Endothelial cell of umbilical vein (primary cell): ENCODE measurements at regions not wholly inside any gene's neighbourhood (a gene's known extent, or its start where the extent isn't known, plus 50 kb on each side); places are given as distances from the start of the nearest gene placed in this dataset.

Experiments used
- BruUV-seq: library from RNA; stranded (reverse); fragments of 400-500 nt; replicated peaks from 2 replicates; lab custom pipeline; 2021; lab: Mats Ljungman, UMichigan
- CTCF ChIA-PET: fragments of 300-600, 350-600 bp; sonication (Branson Sonifier 250); formaldehyde crosslinking; loops from one replicate; lab custom pipeline; 2021; ENCODE audit warnings: antibody characterized with exemption, inconsistent platforms; lab: Charles Lee
- POLR2A ChIA-PET: fragments of 300-600, 350-600 bp; sonication (Branson Sonifier 250); formaldehyde crosslinking; loops from one replicate; lab custom pipeline; 2021; ENCODE audit warnings: antibody characterized with exemption, inconsistent platforms; lab: Charles Lee
- DNase-seq: peaks from one replicate; pipeline ENCODE4 v3.0.0-alpha.2; 2011; ENCODE audit warnings: low read depth, low spot score
- FAIRE-seq: peaks from 2 replicates; lab custom pipeline; 2011; peaks lifted over from hg19 to GRCh38; lab: Jason Lieb, UNC
- H2AFZ ChIP-seq: 2 replicates; pipeline ENCODE4 v1.6.0; 2012; ENCODE audit warnings: low read depth, low read length, control low read depth, inconsistent platforms
- H3K27ac ChIP-seq: 2 replicates; pipeline ENCODE4 v1.5.1; 2011; ENCODE audit warnings: low read depth, mild to moderate bottlenecking, control low read depth, low read length, moderate library complexity; ENCODE audit not compliant: insufficient read depth
- H3K27me3 ChIP-seq, 2 experiments: 2 replicates each; pipeline versions ENCODE4 v1.6.0 to v1.6.1; 2011; ENCODE audit warnings: low read length in 2 of 2, mixed read lengths in 1 of 2; ENCODE audit not compliant: control insufficient read depth in 2 of 2, insufficient read depth in 2 of 2
- H3K36me3 ChIP-seq, 2 experiments: 2 replicates in 1 of 2; 3 replicates in 1 of 2; pipeline ENCODE4 v1.5.1; 2011; ENCODE audit warnings: low read length in 2 of 2, mild to moderate bottlenecking in 1 of 2, moderate library complexity in 1 of 2; ENCODE audit not compliant: control insufficient read depth in 2 of 2, insufficient read depth in 2 of 2; ENCODE audit errors: extremely low read depth in 1 of 2
- H3K4me1 ChIP-seq: 3 replicates; pipeline ENCODE4 v1.5.1; 2011; ENCODE audit warnings: mild to moderate bottlenecking, low read length; ENCODE audit not compliant: control insufficient read depth, insufficient read depth; ENCODE audit errors: extremely low read depth
- H3K4me2 ChIP-seq: 2 replicates; pipeline ENCODE4 v1.6.1; 2011; ENCODE audit warnings: low read length, control low read depth, mixed read lengths; ENCODE audit not compliant: insufficient read depth
- H3K4me3 ChIP-seq, 3 experiments: fragments of 200-600 bp in 1 of 3; sonication (generic), shearing (Covaris generic) in 1 of 3; replicated peaks in 1 of 3; 2 replicates each; pipeline ENCODE4 v1.5.1; 2011 to 2016; ENCODE audit warnings: control low read depth in 3 of 3, low read length in 3 of 3, mild to moderate bottlenecking in 2 of 3, inconsistent platforms in 1 of 3, low read depth in 1 of 3, moderate library complexity in 1 of 3; ENCODE audit not compliant: insufficient read depth in 1 of 3
- H3K79me2 ChIP-seq: 2 replicates; pipeline ENCODE4 v1.6.0; 2012; ENCODE audit warnings: low read length, inconsistent platforms; ENCODE audit not compliant: control insufficient read depth, insufficient read depth
- H3K9ac ChIP-seq: replicated peaks from 2 replicates; pipeline ENCODE3; 2011; ENCODE audit warnings: low read length, control low read depth; ENCODE audit not compliant: insufficient read depth; ENCODE audit errors: extremely low read depth
- H3K9me1 ChIP-seq: replicated peaks from 3 replicates; pipeline ENCODE4 v1.6.0; 2011; ENCODE audit warnings: mild to moderate bottlenecking, low read length; ENCODE audit not compliant: control insufficient read depth, insufficient read depth; ENCODE audit errors: extremely low read depth
- H3K9me3 ChIP-seq: replicated peaks from 2 replicates; pipeline ENCODE4 v1.5.1; 2012; ENCODE audit warnings: low read length, inconsistent platforms; ENCODE audit not compliant: control insufficient read depth, insufficient read depth
- H4K20me1 ChIP-seq: replicated peaks from 2 replicates; pipeline ENCODE3; 2011; ENCODE audit warnings: mild to moderate bottlenecking, low read length; ENCODE audit not compliant: control insufficient read depth, insufficient read depth; ENCODE audit errors: extremely low read depth
- EZH2 ChIP-seq: IDR thresholded peaks from 2 replicates; pipeline ENCODE4 v1.6.1; 2012; ENCODE audit warnings: borderline replicate concordance, low read depth, mild to moderate bottlenecking, moderate library complexity, low read length, inconsistent platforms; ENCODE audit not compliant: severe bottlenecking
- FOS ChIP-seq: IDR thresholded peaks from 2 replicates; pipeline ENCODE4 v1.6.1; 2011; ENCODE audit warnings: mild to moderate bottlenecking, low read length, moderate library complexity, borderline replicate concordance; ENCODE audit not compliant: insufficient read depth
- GATA2 ChIP-seq: IDR thresholded peaks from 2 replicates; pipeline ENCODE4 v1.7.0; 2011; ENCODE audit warnings: low read depth, mild to moderate bottlenecking, moderate library complexity, mixed read lengths, low read length; ENCODE audit not compliant: insufficient read length, insufficient read depth
- JUN ChIP-seq: IDR thresholded peaks from 2 replicates; pipeline ENCODE4 v1.6.1; 2011; ENCODE audit warnings: borderline replicate concordance, low read depth; ENCODE audit not compliant: insufficient read length, insufficient read depth
- MYC ChIP-seq: IDR thresholded peaks from one replicate; pipeline ENCODE4 v1.6.1; 2011; ENCODE audit warnings: mild to moderate bottlenecking, low read depth, low read length
- POLR2A ChIP-seq: IDR thresholded peaks from 2 replicates; pipeline ENCODE4 v1.6.1; 2012; ENCODE audit warnings: low read depth, mild to moderate bottlenecking, control low read depth, low read length
- POLR2AphosphoS5 ChIP-seq: IDR thresholded peaks from 2 replicates; pipeline ENCODE4 v1.6.1; 2012; ENCODE audit warnings: low read depth, mild to moderate bottlenecking, control low read depth, low read length, moderate library complexity; ENCODE audit not compliant: insufficient read depth
- dilution Hi-C: fragments of 300-500 bp; cut with MboI; formaldehyde crosslinking; loops from one replicate; pipeline ENCODE4 v1.15.0; 2019; ENCODE audit warnings: low sequenced_read_pairs; ENCODE audit not compliant: extremely low pct_ligation_motif_present
- intact Hi-C: fragments of 100-400 bp; cut with micrococcal nuclease; formaldehyde crosslinking; loops from one replicate; pipeline ENCODE4 v1.10.0; 2022
- TF ChIP-seq, protein P1 (sequence below), 2 donors: IDR thresholded peaks; 1 replicate in 1 of 2; 2 replicates in 1 of 2; pipeline ENCODE4 v1.5.1; 2011; ENCODE audit warnings: low read length in 2 of 2, mild to moderate bottlenecking in 2 of 2, moderate library complexity in 2 of 2, control low read depth in 1 of 2, inconsistent platforms in 1 of 2, low read depth in 1 of 2; ENCODE audit not compliant: insufficient read depth in 1 of 2; ENCODE audit errors: extremely low read depth in 1 of 2
- TF ChIP-seq, protein P2 (sequence below): IDR thresholded peaks from 2 replicates; pipeline ENCODE4 v1.6.1; 2011; ENCODE audit not compliant: insufficient read depth, insufficient read length

- FAIRE-seq (no peak), DNase-seq (no peak)
- Histone ChIP-seq H3K9me1 (no peaks in the 10 kb centered on the region), H3K9ac (no peak overlapping the region), H3K4me3 (no peak overlapping the region), H3K36me3 (no peaks in the 10 kb centered on the region), H3K27ac (no peak overlapping the region), H3K4me1 (no peaks in the 10 kb centered on the region), H3K4me2 (no peak overlapping the region), H3K9me3 (peaks cover 1% of the 10 kb centered on the region), H4K20me1 (no peaks in the 10 kb centered on the region), H2AFZ (no peak overlapping the region), H3K27me3 (no peaks in the 10 kb centered on the region), H3K79me2 (no peaks in the 10 kb centered on the region)
- CTCF ChIA-PET: no interaction called here
- POLR2A ChIA-PET: no interaction called here
- intact Hi-C loops (no loop called here), dilution Hi-C loops (no loop called here)
- no peak for TF ChIP-seq MYC
- TF ChIP-seq, protein P1, sequence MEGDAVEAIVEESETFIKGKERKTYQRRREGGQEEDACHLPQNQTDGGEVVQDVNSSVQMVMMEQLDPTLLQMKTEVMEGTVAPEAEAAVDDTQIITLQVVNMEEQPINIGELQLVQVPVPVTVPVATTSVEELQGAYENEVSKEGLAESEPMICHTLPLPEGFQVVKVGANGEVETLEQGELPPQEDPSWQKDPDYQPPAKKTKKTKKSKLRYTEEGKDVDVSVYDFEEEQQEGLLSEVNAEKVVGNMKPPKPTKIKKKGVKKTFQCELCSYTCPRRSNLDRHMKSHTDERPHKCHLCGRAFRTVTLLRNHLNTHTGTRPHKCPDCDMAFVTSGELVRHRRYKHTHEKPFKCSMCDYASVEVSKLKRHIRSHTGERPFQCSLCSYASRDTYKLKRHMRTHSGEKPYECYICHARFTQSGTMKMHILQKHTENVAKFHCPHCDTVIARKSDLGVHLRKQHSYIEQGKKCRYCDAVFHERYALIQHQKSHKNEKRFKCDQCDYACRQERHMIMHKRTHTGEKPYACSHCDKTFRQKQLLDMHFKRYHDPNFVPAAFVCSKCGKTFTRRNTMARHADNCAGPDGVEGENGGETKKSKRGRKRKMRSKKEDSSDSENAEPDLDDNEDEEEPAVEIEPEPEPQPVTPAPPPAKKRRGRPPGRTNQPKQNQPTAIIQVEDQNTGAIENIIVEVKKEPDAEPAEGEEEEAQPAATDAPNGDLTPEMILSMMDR (IDR thresholded peaks at IDR 0.05; ENCODE audit: extremely low read depth in 1 of 2, insufficient read depth in 1 of 2, low read depth in 1 of 2, low read length in 2 of 2): no peak
- no peak for TF ChIP-seq JUN
- TF ChIP-seq, protein P2, sequence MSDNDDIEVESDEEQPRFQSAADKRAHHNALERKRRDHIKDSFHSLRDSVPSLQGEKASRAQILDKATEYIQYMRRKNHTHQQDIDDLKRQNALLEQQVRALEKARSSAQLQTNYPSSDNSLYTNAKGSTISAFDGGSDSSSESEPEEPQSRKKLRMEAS: no peak
- TF ChIP-seq POLR2AphosphoS5: no peak
- no peak for TF ChIP-seq POLR2A
- no peak for TF ChIP-seq EZH2
- TF ChIP-seq GATA2: no peak
- no peak for TF ChIP-seq FOS
- BruUV-seq: no TSS peak
Observed at GRCh38 chr5:153361735-153362409, 128.6 kb upstream of the GRIA1 start.
